GM12878 (cell line): ENCODE measurements at regions not wholly inside any gene's neighbourhood (a gene's known extent, or its start where the extent isn't known, plus 50 kb on each side); places are given as distances from the start of the nearest gene placed in this dataset.

Experiments
- ATAC-seq: fragments of 200-7000 bp; cut with Tn5 transposase; 3 replicates; pipeline ENCODE4 v1.9.1; 2020; ENCODE audit warnings: mild to moderate bottlenecking, moderate library complexity
- BruUV-seq: library from RNA; stranded (reverse); fragments of 400-500 nt; replicated peaks from 2 replicates; lab custom pipeline; 2021; lab: Mats Ljungman, UMichigan
- CTCF ChIA-PET: fragments of 300-600 bp; sonication (Branson Sonifier 250); formaldehyde crosslinking; extraction: SDS; loops from one replicate; lab custom pipeline; 2021; ENCODE audit warnings: inconsistent platforms; lab: Yijun Ruan, JAX
- POLR2A ChIA-PET: fragments of 350-600 bp; formaldehyde crosslinking; extraction: SDS; loops from one replicate; lab custom pipeline; 2021; ENCODE audit warnings: inconsistent platforms; lab: Charles Lee
- RAD21 ChIA-PET: fragments of 300-600 bp; sonication (Branson Sonifier 250); formaldehyde crosslinking; loops from one replicate; lab custom pipeline; 2023; ENCODE audit warnings: antibody characterized with exemption; ENCODE audit not compliant: unreplicated experiment; lab: Charles Lee
- SMC1A ChIA-PET: fragments of 300-600 bp; sonication (Branson Sonifier 250); formaldehyde crosslinking; loops from one replicate; lab custom pipeline; 2023; ENCODE audit not compliant: unreplicated experiment, uncharacterized antibody; lab: Charles Lee
- DNase-seq: peaks from one replicate; pipeline ENCODE4 v3.0.0-alpha.2; 2011; ENCODE audit warnings: low read depth, low spot score
- FAIRE-seq: peaks from 3 replicates; lab custom pipeline; 2011; peaks lifted over from hg19 to GRCh38; lab: Jason Lieb, UNC
- H2AFZ ChIP-seq: 2 replicates; pipeline ENCODE4 v1.6.0; 2011; ENCODE audit warnings: low read depth, low read length, control low read depth; ENCODE audit not compliant: control insufficient read depth
- H3K27ac ChIP-seq: 2 replicates; pipeline ENCODE4 v1.5.1; 2011; ENCODE audit warnings: control low read depth; ENCODE audit not compliant: control insufficient read depth, insufficient read depth
- H3K27me3 ChIP-seq, 2 experiments: replicated peaks in 1 of 2; 2 replicates each; pipeline versions ENCODE4 v1.6.0 to v1.6.1; 2011; ENCODE audit warnings: low read length in 1 of 2; ENCODE audit not compliant: control insufficient read depth in 2 of 2, insufficient read depth in 2 of 2
- H3K36me3 ChIP-seq, 2 experiments: 2 replicates each; pipeline ENCODE4 v1.5.1; 2011; ENCODE audit warnings: low read length in 1 of 2; ENCODE audit not compliant: control insufficient read depth in 2 of 2, insufficient read depth in 2 of 2
- H3K4me1 ChIP-seq: 2 replicates; pipeline ENCODE4 v1.6.1; 2011; ENCODE audit warnings: mild to moderate bottlenecking, low read length, moderate library complexity, mixed read lengths; ENCODE audit not compliant: control insufficient read depth, insufficient read depth
- H3K4me2 ChIP-seq: 2 replicates; pipeline ENCODE4 v1.6.0; 2011; ENCODE audit warnings: control low read depth; ENCODE audit not compliant: control insufficient read depth, insufficient read depth
- H3K4me3 ChIP-seq: fragments of 200-600 bp; sonication (generic); 2 replicates; pipeline ENCODE4 v1.5.1; 2016
- H3K79me2 ChIP-seq: 2 replicates; pipeline ENCODE4 v1.6.0; 2011; ENCODE audit warnings: low read length; ENCODE audit not compliant: control insufficient read depth, insufficient read depth
- H3K9ac ChIP-seq: 2 replicates; pipeline ENCODE4 v1.8.0; 2011; ENCODE audit warnings: low read length, control low read depth, mixed read lengths; ENCODE audit not compliant: control insufficient read depth, insufficient read depth
- H3K9me3 ChIP-seq: replicated peaks from 3 replicates; pipeline ENCODE4 v1.5.1; 2011; ENCODE audit warnings: mild to moderate bottlenecking, low read length; ENCODE audit not compliant: control insufficient read depth, insufficient read depth
- H4K20me1 ChIP-seq: 2 replicates; pipeline ENCODE4 v1.6.0; 2011; ENCODE audit not compliant: control insufficient read depth, insufficient read depth
- BRCA1 ChIP-seq: IDR thresholded peaks from 2 replicates; pipeline ENCODE4 v1.6.1; 2011; ENCODE audit warnings: low read depth, low read length, improper control_type of control experiment
- CHD1 ChIP-seq: IDR thresholded peaks from 2 replicates; pipeline ENCODE4 v1.6.1; 2012; ENCODE audit warnings: low read depth, low read length, improper control_type of control experiment
- CHD2 ChIP-seq: IDR thresholded peaks from 2 replicates; pipeline ENCODE4 v1.6.1; 2011; ENCODE audit warnings: low read depth, low read length, improper control_type of control experiment, borderline replicate concordance
- MYC ChIP-seq: IDR thresholded peaks from 2 replicates; pipeline ENCODE4 v1.6.1; 2011; ENCODE audit warnings: mild to moderate bottlenecking, low read length, moderate library complexity, inconsistent platforms; ENCODE audit not compliant: insufficient read depth, insufficient replicate concordance, insufficient read length, severe bottlenecking
- NFIC ChIP-seq: IDR thresholded peaks from 2 replicates; pipeline ENCODE4 v1.6.1; 2012; ENCODE audit warnings: low read depth, mild to moderate bottlenecking, inconsistent platforms, low read length, moderate library complexity
- NKRF ChIP-seq: fragments of 450-650 bp; conservative IDR thresholded peaks from 2 replicates; pipeline ENCODE4 v1.6.1; 2017; ENCODE audit warnings: mild to moderate bottlenecking, moderate library complexity
- NRF1 ChIP-seq: conservative IDR thresholded peaks from 2 replicates; pipeline ENCODE4 v1.6.1; 2011; ENCODE audit warnings: mild to moderate bottlenecking, low read depth, low read length, improper control_type of control experiment
- RAD21 ChIP-seq: IDR thresholded peaks from 2 replicates; pipeline ENCODE4 v1.6.1; 2011; ENCODE audit warnings: mild to moderate bottlenecking, low read depth, low read length, moderate library complexity; ENCODE audit not compliant: insufficient read depth
- SIX5 ChIP-seq: IDR thresholded peaks from 2 replicates; pipeline ENCODE4 v1.6.1; 2011; ENCODE audit warnings: mild to moderate bottlenecking, low read depth, low read length, moderate library complexity; ENCODE audit not compliant: severe bottlenecking
- SP1 ChIP-seq: IDR thresholded peaks from one replicate; pipeline ENCODE4 v1.6.1; 2011; ENCODE audit warnings: low read depth, low read length
- SREBF1 ChIP-seq: IDR thresholded peaks from 2 replicates; pipeline ENCODE4 v1.6.1; 2012; ENCODE audit warnings: mild to moderate bottlenecking, low read length
- TBL1XR1 ChIP-seq: IDR thresholded peaks from 2 replicates; pipeline ENCODE4 v1.6.1; 2012; ENCODE audit warnings: low read depth, low read length, improper control_type of control experiment
- TCF12 ChIP-seq: IDR thresholded peaks from 2 replicates; pipeline ENCODE4 v1.6.1; 2011; ENCODE audit warnings: low read depth, mild to moderate bottlenecking, low read length
- ZBTB40 ChIP-seq: fragments of 450-650 bp; IDR thresholded peaks from 2 replicates; pipeline ENCODE4 v1.6.1; 2016; ENCODE audit warnings: mild to moderate bottlenecking, moderate library complexity, borderline replicate concordance
- in situ Hi-C: fragments of 300-500 bp; cut with MboI; formaldehyde crosslinking; loops from 9 replicates; pipeline ENCODE4 v1.14.3; 2018; ENCODE audit warnings: mixed read lengths
- intact Hi-C: fragments of 100-400 bp; cut with micrococcal nuclease; formaldehyde crosslinking; loops from one replicate; pipeline ENCODE4 v1.14.2; 2022; ENCODE audit not compliant: unreplicated experiment
- TF ChIP-seq, protein P1 (sequence below): fragments of 450-650 bp; IDR thresholded peaks from 2 replicates; pipeline ENCODE4 v1.6.1; 2017; ENCODE audit warnings: mild to moderate bottlenecking, moderate library complexity

DNA sequence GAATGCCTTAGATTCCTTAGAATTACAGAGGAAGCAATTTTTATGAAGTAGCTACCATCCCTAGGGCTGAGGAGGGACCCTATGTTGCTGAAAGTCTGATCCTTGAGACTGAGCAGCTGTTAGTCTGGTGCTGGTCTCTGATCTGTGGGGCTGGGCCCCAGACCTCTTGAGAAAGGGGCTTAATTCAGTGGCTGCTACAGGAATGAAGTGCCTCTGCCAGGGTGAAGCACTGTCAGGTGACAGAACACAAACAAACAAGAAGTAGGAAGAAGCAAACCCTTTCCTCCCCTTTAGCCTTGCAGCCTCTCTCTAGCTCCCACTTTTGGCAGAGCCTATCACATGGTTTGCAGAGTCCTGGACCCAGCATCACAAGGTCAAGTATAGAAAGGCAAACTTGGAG, 64.0 kb upstream of the STC2 start:
- Histone ChIP-seq H2AFZ (no peak overlapping the region), H3K4me2 (no peak overlapping the region), H3K79me2 (no peaks in the 10 kb centered on the region), H3K4me3 (no peak overlapping the region), H3K27ac (no peak overlapping the region), H4K20me1 (no peaks in the 10 kb centered on the region), H3K36me3 (no peaks in the 10 kb centered on the region), H3K27me3 (no peaks in the 10 kb centered on the region), H3K4me1 (no peaks in the 10 kb centered on the region), H3K9me3 (no peaks in the 10 kb centered on the region), H3K9ac (no peak overlapping the region)
- ChIA-PET RAD21 (no interaction called here), SMC1A (no interaction called here), POLR2A (no interaction called here), CTCF (no interaction called here)
- no peak for FAIRE-seq
- in situ Hi-C loops, result no loop called here
- ATAC-seq, result no peak
- BruUV-seq, result no TSS peak
- DNase-seq, result no peak
- intact Hi-C loops, result no loop called here
- no peak for TF ChIP-seq NKRF
- no peak for TF ChIP-seq SIX5
- TF ChIP-seq, protein P1, sequence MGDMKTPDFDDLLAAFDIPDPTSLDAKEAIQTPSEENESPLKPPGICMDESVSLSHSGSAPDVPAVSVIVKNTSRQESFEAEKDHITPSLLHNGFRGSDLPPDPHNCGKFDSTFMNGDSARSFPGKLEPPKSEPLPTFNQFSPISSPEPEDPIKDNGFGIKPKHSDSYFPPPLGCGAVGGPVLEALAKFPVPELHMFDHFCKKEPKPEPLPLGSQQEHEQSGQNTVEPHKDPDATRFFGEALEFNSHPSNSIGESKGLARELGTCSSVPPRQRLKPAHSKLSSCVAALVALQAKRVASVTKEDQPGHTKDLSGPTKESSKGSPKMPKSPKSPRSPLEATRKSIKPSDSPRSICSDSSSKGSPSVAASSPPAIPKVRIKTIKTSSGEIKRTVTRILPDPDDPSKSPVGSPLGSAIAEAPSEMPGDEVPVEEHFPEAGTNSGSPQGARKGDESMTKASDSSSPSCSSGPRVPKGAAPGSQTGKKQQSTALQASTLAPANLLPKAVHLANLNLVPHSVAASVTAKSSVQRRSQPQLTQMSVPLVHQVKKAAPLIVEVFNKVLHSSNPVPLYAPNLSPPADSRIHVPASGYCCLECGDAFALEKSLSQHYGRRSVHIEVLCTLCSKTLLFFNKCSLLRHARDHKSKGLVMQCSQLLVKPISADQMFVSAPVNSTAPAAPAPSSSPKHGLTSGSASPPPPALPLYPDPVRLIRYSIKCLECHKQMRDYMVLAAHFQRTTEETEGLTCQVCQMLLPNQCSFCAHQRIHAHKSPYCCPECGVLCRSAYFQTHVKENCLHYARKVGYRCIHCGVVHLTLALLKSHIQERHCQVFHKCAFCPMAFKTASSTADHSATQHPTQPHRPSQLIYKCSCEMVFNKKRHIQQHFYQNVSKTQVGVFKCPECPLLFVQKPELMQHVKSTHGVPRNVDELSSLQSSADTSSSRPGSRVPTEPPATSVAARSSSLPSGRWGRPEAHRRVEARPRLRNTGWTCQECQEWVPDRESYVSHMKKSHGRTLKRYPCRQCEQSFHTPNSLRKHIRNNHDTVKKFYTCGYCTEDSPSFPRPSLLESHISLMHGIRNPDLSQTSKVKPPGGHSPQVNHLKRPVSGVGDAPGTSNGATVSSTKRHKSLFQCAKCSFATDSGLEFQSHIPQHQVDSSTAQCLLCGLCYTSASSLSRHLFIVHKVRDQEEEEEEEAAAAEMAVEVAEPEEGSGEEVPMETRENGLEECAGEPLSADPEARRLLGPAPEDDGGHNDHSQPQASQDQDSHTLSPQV, result no peak
- TF ChIP-seq SREBF1, result no peak
- TF ChIP-seq TBL1XR1, result no peak
- no peak for TF ChIP-seq BRCA1
- no peak for TF ChIP-seq NRF1
- no peak for TF ChIP-seq SP1
- TF ChIP-seq CHD1, result no peak
- TF ChIP-seq MYC, result no peak
- no peak for TF ChIP-seq RAD21
- no peak for TF ChIP-seq TCF12
- no peak for TF ChIP-seq ZBTB40
- TF ChIP-seq NFIC, result no peak
- TF ChIP-seq CHD2, result no peak
